Cardiac muscle cell (in vitro differentiated cells and primary cell): ENCODE measurements at regions not wholly inside any gene's neighbourhood (a gene's known extent, or its start where the extent isn't known, plus 50 kb on each side); places are given as distances from the start of the nearest gene placed in this dataset.

Source experiments
- DNase-seq, 2 donors: peaks; one replicate each; pipeline versions ENCODE4 v3.0.0 to v3.0.0-alpha.2; 2010 to 2017; ENCODE audit warnings: low read depth in 1 of 2, low spot score in 1 of 2
- H3K27ac ChIP-seq: fragments of 200-600 bp; sonication (generic); 2 replicates; pipeline ENCODE4 v1.5.1; 2016
- H3K27me3 ChIP-seq: fragments of 200-600 bp; sonication (generic); 2 replicates; pipeline ENCODE4 v1.6.0; 2016; ENCODE audit warnings: control low read depth
- H3K36me3 ChIP-seq: fragments of 200-600 bp; sonication (generic); 2 replicates; pipeline ENCODE4 v1.5.1; 2016; ENCODE audit warnings: control low read depth
- H3K4me1 ChIP-seq: fragments of 200-600 bp; sonication (generic); 2 replicates; pipeline ENCODE4 v1.8.1; 2017; ENCODE audit warnings: low read depth, mild to moderate bottlenecking, mixed run types
- H3K4me3 ChIP-seq: fragments of 200-600 bp; sonication (generic); 2 replicates; pipeline ENCODE4 v1.5.1; 2016; ENCODE audit warnings: mild to moderate bottlenecking
- H3K9me3 ChIP-seq: fragments of 200-600 bp; sonication (generic); 2 replicates; pipeline ENCODE4 v1.5.1; 2017; ENCODE audit warnings: low read depth, mild to moderate bottlenecking, control low read depth
- TF ChIP-seq, protein P1 (sequence below): IDR thresholded peaks from 2 replicates; pipeline ENCODE4 v1.5.1; 2012; ENCODE audit warnings: low read depth, mild to moderate bottlenecking, low read length

DNA sequence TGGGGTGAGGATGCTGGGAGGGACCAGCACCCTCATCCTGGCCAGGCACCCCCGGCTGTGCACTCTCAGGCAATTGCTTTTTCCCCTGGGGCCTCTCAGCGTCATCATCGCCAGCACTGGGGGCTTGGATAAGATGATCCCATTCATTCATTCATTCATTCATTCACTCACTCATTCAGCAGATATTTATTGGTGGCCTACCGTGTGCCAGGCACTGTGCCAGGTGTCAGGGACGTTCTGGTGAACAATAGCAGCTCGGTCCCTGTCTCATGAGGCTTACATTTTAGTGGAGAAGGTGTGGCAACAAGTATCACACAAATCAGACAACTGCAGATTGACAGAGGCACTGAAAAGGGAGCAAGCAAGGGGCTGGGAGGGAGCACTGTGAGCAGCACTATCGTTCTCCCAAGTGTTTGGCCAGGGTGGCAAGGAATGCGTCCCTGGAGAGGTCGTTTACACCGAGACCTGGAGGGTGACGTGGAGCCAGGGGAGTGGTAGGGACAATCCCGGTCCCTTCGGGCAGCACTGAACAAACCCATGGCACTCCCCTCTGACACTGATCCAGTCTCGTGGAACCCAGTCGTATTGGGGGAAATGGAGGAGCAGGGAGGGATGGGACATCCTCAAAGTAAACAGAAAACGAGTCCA is 124.1 kb downstream of the PAPOLA start:
- H3K4me1 ChIP-seq, result no peaks in the 10 kb centered on the region
- H3K4me3 ChIP-seq, result no peak overlapping the region
- H3K27ac ChIP-seq, result no peak overlapping the region
- no peak for DNase-seq
- no peaks in the 10 kb centered on the region for H3K9me3 ChIP-seq
- no peaks in the 10 kb centered on the region for H3K27me3 ChIP-seq
- TF ChIP-seq, protein P1, sequence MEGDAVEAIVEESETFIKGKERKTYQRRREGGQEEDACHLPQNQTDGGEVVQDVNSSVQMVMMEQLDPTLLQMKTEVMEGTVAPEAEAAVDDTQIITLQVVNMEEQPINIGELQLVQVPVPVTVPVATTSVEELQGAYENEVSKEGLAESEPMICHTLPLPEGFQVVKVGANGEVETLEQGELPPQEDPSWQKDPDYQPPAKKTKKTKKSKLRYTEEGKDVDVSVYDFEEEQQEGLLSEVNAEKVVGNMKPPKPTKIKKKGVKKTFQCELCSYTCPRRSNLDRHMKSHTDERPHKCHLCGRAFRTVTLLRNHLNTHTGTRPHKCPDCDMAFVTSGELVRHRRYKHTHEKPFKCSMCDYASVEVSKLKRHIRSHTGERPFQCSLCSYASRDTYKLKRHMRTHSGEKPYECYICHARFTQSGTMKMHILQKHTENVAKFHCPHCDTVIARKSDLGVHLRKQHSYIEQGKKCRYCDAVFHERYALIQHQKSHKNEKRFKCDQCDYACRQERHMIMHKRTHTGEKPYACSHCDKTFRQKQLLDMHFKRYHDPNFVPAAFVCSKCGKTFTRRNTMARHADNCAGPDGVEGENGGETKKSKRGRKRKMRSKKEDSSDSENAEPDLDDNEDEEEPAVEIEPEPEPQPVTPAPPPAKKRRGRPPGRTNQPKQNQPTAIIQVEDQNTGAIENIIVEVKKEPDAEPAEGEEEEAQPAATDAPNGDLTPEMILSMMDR, result no peak
- no peaks in the 10 kb centered on the region for H3K36me3 ChIP-seq

DNA sequence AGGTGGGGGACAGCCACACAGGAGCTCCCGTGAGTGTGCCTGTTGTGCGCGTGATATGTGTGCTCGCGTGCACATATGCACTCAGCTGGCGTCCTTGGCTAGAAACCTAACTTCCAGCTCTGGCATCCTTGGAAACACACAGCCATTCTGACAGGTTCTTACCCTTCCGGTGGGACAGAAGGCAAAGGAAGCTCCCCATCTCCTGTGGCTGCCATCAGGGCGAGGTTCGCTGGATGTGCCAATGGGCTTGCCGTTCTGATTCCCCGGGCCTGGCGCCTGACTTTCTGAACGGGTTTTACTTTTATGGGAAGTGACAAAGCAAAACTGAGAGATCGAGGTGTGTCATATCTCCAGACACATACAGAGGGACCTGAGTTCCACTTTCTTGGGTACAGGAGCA is 124.7 kb downstream of the PAPOLA start:
- H3K4me3 ChIP-seq, result no peak overlapping the region

DNA sequence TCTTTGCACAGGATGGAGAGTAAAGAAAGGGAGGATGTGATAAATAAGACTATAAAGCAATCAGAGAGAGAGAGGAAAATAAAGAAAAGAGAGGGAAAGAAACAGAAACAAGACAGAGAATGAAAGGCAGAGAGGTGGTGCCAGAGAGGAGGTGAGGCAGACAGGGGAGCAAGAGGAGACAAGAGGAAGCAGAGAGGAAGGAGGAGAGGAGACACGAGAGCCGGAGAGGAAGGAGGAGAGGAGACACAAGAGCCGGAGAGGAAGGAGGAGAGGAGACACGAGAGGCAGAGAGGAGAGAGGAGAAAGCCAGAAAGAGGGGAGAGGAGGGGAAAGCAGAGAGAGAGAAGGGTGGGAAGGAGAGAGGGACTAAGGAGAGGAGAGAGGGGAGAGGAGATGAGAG is 125.2 kb downstream of the PAPOLA start:
- DNase-seq, result no peak
- TF ChIP-seq, protein P1, result no peak
- Histone ChIP-seq H3K27ac (no peak overlapping the region), H3K9me3 (no peaks in the 10 kb centered on the region), H3K27me3 (no peaks in the 10 kb centered on the region), H3K36me3 (no peaks in the 10 kb centered on the region), H3K4me3 (no peak overlapping the region), H3K4me1 (no peaks in the 10 kb centered on the region)

More for the DNA sequence above, 124.7 kb downstream of the PAPOLA start:
- H3K36me3 ChIP-seq, result no peaks in the 10 kb centered on the region
- TF ChIP-seq, protein P1, result no peak
- no peaks in the 10 kb centered on the region for H3K9me3 ChIP-seq
- H3K4me1 ChIP-seq, result no peaks in the 10 kb centered on the region
- H3K27me3 ChIP-seq, result no peaks in the 10 kb centered on the region
- H3K27ac ChIP-seq, result no peak overlapping the region
- DNase-seq, result no peak

DNA sequence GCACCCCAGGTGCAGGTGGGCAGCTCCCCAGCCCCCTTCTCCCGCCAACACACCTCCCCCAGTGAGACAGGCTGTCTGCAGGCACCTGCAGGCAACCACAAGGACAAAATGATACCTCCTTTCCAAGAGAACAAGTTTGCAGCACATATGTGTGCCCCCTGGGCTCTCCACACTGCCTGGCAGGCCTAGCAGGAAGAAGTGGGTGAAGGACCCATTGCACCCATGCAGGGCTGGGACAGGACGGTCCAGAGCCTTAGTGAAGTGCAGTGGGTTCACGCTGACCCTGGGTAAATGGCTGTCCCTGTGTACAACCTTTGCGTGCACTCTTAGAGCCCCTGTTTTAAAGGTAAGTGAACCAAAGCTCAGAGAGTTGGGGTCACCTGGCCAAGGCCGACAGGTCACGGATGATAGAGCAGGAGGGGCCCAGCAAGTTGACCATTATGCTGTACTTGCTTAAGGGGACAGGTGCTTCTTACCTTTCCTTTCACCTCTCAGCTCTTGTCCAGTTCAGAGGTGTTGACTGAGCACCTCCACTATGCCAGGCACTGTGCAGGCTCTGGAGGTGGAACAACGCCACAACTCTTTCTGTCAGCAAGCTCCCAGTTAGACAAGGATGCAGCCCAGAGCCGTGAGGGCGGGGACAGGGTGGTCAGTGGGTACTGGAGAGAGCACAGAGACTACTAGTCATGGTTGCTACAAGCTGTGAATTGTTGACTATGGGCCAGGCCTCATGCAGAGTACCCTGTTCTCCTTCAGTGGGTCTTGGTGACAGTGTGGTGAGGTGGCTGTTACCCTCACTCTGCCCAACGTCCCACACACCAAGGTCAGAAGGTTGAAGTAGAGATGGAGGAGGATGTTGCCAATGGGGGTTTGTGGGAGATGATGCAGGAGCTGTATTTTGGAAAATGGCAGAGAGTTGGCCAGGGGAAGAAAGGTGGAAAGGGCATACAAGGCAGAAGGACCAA is 125.9 kb downstream of the PAPOLA start:
- Histone ChIP-seq H3K9me3 (no peaks in the 10 kb centered on the region), H3K4me3 (no peak overlapping the region), H3K4me1 (no peaks in the 10 kb centered on the region), H3K27ac (no peak overlapping the region), H3K36me3 (no peaks in the 10 kb centered on the region), H3K27me3 (no peaks in the 10 kb centered on the region)
- TF ChIP-seq, protein P1, result no peak
- DNase-seq, result no peak

DNA sequence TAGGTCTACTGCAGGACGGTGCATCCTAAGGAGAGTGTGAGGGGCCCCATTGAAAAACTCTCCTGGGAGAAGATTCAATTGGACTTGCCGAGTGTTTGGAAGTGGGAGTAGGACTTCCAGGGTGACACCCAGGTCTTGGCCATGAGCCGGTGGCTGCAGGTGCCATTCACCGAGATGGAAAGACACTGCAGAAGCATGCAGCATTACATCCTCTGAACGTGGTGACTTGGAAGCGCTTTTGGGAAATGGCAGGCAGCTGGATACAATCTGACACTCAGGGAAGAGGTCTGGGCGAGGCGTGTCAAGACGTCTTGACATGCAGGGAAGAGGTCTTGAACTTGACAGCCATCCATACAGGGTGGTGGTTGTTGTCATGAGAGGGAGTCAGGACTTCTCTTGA is 126.9 kb downstream of the PAPOLA start:
- DNase-seq, result no peak
- TF ChIP-seq, protein P1, result no peak
- Histone ChIP-seq H3K9me3 (no peaks in the 10 kb centered on the region), H3K4me3 (no peak overlapping the region), H3K4me1 (no peaks in the 10 kb centered on the region), H3K27me3 (no peaks in the 10 kb centered on the region), H3K36me3 (no peaks in the 10 kb centered on the region), H3K27ac (no peak overlapping the region)
